ENCODE measurements at regions not wholly inside any gene's neighbourhood (a gene's known extent, or its start where the extent isn't known, plus 50 kb on each side); places are given as distances from the start of the nearest gene placed in this dataset.
"Not testable (repeated sequence)": the region's sequence is repeated elsewhere in the genome, so short reads cannot be mapped to it uniquely, and the experiment has no call there.

DNA sequence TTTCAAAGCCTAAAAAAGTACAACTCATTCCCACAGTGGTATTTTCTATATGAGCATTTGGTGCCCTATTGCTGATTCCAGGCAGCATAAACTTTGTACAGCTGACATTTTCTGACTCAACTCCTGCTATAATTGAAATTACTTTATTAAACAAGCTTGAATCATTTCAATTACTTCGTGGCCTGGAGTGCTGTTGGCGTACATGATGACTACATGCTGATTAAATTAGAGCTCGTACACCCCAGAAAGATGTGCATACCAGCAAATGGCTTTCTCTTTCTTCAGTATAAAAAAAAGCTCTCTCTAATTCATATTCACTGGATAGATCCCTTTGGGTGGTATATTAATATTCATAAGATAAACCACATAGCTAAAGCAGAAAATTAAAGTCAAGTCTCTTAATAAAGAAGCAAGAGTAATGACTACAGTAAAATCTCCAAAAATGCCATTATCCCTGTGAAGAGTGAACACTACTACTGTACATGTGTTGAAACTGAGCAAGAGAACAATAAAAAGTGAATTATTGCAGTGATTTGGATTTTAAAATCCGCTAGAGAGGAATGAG, 245.0 kb upstream of the IGFBP7 start:
- no peak for DNase-seq (ENCODE audit: low read depth in 2 of 3, low spot score in 1 of 3)

DNA sequence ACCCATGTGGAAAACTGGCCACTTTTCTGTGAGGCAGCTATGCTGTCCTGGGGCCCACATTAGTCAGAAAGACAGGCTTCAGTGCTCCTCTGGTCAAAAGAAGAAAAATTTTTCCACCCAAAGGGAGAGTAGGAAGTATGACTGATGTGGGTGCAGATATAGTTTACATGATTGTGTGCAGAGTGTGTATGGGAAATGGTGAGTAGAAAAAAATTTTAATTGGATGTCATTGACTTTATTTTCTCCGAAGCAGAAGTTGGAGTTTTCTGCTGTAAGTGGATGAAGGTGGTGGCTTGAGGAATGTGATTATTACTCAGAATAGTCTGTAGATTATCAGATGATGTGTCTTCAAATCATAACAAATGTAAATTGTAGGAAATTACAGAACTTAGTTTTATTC, 241.5 kb upstream of the IGFBP7 start:
- no peak for DNase-seq (ENCODE audit: low read depth in 2 of 3, low spot score in 1 of 3)

GRCh38 chr4:57344296-57344695, 234.1 kb upstream of the IGFBP7 start:
- DNase-seq (ENCODE audit: low read depth in 2 of 3, low spot score in 1 of 3), result no peak

DNA sequence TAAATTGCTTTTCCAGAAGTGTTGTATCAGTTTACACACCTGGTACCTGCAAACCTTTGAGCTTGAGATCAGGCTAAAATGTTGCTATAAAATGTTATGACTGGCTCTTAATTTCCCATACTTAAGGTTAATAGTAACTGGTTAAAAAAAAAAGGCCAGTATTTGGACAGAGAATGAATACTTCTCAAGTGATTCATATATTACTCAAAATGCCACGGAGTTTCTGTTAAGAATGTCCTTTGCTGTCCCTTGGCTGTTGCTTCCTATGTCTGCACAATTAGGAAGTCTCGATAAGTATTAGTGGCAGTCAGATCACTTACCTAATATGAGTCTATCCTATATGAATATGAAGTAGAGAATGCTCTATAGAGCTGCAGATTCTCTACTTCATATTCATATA, 232.2 kb upstream of the IGFBP7 start:
- no peak for DNase-seq (ENCODE audit: low read depth in 2 of 3, low spot score in 1 of 3)

DNA sequence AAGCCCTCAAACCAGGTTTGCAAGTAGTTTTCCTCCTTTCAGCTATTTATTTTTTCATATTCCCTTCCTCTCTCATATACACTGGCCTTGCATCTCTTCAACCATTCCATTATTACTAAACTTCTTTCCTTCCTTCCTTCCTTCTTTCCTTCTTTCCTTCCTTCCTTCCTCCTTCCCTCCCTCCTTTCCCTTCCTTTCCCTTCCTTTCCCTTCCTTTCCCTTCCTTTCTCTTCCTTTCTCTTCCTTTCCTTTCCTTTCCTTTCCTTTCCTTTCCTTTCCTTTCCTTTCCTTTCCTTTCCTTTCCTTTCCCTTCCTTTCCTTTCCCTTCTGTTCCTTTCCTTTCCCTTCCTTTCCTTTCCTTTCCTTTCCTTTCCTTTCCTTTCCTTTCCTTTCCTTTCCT, 228.7 kb upstream of the IGFBP7 start:
- not testable (repeated sequence) for DNase-seq (ENCODE audit: low read depth in 2 of 3, low spot score in 1 of 3)

GRCh38 chr4:57333684-57334083, 223.5 kb upstream of the IGFBP7 start:
- no peak for DNase-seq (ENCODE audit: low read depth in 2 of 3, low spot score in 1 of 3)

GRCh38 chr4:57331959-57332358, 221.8 kb upstream of the IGFBP7 start:
- no peak for DNase-seq (ENCODE audit: low read depth in 2 of 3, low spot score in 1 of 3)

GRCh38 chr4:57329279-57329678, 219.1 kb upstream of the IGFBP7 start:
- no peak for DNase-seq (ENCODE audit: low read depth in 2 of 3, low spot score in 1 of 3)

GRCh38 chr4:57324673-57325307, 214.6 kb upstream of the IGFBP7 start:
- DNase-seq (ENCODE audit: low read depth in 2 of 3, low spot score in 1 of 3), result no peak

DNA sequence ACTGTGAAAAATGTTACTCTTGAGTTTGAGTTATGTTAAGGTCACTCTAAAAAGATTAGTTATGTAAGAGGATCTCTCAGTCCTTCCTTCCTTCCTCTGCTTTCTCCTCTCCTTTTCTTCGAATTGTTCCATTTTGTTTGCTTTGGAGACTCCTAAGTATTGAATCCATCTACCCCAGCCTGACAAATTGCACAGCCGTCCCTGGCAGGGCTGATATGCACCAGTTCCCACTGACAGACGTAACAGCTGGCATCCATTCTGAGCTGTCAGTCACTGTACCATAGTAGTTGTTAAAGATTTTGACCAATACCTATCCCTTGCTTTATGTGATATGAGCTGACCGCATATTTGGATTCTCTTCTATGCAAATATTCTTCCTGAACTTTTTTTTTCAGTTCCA, 210.7 kb upstream of the IGFBP7 start:
- DNase-seq (ENCODE audit: low read depth in 2 of 3, low spot score in 1 of 3), result no peak

GRCh38 chr4:57320217-57320616, 210.0 kb upstream of the IGFBP7 start:
- no peak for DNase-seq (ENCODE audit: low read depth in 2 of 3, low spot score in 1 of 3)

- no peak for DNase-seq (ENCODE audit: low read depth in 2 of 3, low spot score in 1 of 3)
These were observed 208.5 kb upstream of the IGFBP7 start for GRCh38 chr4:57318703-57319102.

GRCh38 chr4:57314636-57315035, 204.5 kb upstream of the IGFBP7 start:
- DNase-seq (ENCODE audit: low read depth in 2 of 3, low spot score in 1 of 3), result no peak

DNA sequence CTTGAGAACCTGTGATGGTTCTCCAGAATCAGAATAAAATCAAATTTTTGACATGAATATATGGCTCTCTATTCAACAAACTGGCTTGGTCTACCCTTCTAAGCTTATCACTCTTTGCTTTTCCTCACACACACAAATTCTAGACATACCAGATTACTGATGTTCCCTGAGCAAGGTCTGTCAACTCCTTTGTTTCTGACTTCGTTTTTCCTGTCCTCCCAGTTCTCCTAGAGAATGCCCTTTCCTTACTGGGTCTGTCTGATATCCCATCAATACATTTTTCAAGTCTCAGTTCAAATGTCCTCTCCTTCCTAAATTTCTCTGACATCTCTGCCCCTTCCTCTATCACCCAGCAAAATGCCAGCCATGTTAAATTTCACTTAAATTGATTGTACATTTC, 202.1 kb upstream of the IGFBP7 start:
- no peak for DNase-seq (ENCODE audit: low read depth in 2 of 3, low spot score in 1 of 3)

DNA sequence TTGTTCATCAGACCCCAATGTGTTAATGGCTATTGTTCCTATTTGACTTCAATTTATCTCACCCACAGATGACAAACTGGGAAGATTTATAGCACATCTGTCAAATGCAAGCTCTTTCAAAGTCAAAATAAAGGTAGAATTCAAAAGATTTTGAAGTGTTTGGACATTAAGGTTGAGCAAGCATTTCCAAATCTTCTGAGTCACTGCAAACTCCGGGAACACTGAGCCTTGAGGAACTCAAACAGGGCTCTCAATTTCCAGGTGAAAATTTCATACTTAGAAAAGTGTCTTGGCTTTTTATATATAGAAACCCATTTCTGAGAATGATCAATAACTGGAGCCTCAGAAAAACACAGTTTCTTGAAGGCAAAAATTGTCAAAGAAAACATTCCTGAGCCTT, 199.5 kb upstream of the IGFBP7 start:
- DNase-seq (ENCODE audit: low read depth in 2 of 3, low spot score in 1 of 3), result no peak

- DNase-seq (ENCODE audit: low read depth in 2 of 3, low spot score in 1 of 3), result no peak
These were observed 198.1 kb upstream of the IGFBP7 start for GRCh38 chr4:57308301-57308700.

DNA sequence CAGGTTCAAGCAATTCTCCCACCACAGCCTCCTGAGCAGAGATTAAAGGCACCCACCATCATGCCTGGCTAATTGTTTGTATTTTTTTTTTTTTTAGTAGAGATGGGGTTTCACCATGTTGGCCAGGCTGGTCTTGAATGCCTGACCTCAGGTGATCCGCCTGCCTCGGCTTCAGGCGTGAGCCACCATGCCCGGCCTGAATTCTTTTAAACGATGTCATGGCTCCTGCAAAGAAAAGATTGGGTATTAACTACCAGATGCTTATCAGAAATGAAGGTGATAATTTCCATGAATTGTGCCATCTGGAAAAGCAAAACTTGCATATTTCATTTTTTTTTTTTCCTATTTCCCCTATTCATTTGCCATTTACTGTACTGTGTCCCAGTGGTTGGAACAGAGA, 195.7 kb upstream of the IGFBP7 start:
- DNase-seq (ENCODE audit: low read depth in 2 of 3, low spot score in 1 of 3), result no peak

DNA sequence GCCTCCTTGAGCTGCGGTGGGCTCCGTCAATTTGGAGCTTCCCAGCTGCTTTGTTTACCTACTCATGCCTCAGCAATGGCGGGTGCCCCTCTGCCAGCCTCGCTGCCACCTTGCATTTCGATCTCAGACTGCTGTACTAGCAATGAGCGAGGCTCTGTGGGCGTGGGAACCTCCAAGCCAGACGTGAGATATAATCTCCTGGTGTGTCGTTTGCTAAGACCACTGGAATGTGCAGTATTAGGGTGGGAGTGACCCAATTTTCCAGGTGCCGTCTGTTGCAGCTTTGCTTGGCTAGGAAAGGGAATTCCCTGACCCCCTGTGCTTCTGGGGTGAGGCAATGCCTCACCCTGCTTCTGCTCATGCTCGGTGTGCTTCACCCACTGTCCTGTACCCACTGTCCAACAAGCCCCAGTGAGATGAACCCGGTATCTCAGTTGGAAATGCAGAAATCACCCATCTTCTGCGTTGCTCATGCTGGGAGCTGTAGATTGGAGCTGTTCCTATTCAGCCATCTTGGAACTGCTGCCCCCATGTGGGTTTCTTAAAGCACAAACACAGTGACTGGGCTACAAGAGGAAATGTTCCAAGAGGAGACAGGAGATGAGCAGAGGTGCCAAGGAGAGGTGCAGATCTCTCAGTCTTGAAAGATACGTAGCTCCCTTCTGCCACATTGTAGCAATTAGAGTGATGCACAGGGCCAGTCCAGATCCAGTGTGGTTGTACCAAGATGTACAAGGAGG, 193.0 kb upstream of the IGFBP7 start:
- no peak for DNase-seq (ENCODE audit: low read depth in 2 of 3, low spot score in 1 of 3)

DNA sequence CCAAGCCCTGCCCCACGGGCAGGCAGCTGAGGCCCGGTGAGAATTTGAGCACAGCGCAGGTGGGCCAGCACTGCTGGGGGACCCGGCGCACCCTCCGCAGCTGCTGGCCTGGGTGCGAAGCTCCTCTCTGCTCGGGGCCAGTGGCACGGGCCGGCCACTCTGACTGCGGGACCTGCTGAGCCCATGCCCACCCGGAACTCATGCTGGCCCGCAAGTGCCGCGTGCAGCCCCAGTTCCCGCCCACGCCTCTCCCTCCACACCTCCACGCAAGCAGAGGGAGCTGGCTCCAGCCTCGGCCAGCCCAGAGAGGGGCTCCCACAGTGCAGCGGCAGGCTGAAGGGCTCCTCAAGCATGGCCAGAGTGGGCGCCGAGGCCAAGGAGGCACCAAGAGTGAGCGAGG, 190.1 kb upstream of the IGFBP7 start:
- not testable (repeated sequence) for DNase-seq (ENCODE audit: low read depth in 2 of 3, low spot score in 1 of 3)

- no peak for DNase-seq (ENCODE audit: low read depth in 2 of 3, low spot score in 1 of 3)
These were observed 181.7 kb upstream of the IGFBP7 start for GRCh38 chr4:57291911-57292310.

DNA sequence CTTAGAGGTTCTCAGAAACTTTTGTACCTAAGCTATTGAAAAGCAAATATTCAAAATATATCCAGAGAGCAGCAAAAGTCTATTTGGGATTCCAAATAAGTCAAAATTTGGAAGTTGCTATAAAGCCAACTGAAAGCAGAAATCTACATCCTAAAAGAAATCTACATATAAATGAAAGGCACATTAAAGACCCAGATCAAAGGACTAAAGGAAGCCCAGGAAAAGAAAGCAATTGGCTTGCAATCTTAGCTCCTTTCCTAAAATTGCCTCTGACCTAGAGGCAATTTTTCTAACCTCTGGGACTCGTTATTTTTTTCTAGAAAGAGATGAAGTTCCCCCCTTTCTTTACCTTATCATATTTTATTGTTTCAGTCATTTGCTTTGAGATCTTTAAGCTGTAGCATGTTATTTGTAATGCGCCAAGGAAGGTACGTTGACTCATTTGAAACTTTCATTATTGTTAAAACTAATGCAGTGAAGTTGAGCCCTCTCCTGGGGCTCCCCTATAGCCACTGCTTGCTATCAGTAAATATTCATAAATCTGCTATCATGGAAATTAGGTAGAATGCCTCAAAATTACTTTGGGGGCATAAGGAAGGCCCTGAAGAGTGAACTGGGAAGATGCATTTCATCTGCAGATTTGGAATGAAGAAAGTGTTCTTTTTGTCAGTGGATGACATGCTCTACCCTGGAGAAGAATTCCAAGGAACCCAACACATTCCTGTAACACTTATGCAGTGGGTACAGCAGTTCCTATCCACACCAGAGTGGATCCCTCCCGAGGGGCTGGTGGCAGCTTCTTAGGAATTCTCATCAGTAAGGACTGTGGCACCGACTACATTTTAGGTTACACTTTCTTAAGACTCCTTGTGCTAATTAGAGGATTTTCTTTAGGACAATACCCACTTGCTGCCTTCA, 177.8 kb upstream of the IGFBP7 start:
- DNase-seq (ENCODE audit: low read depth in 2 of 3, low spot score in 1 of 3), result no peak

GRCh38 chr4:57282933-57283310, 172.7 kb upstream of the IGFBP7 start:
- DNase-seq (ENCODE audit: low read depth in 2 of 3, low spot score in 1 of 3), result no peak
